ENCODE measurements at regions not wholly inside any gene's neighbourhood (a gene's known extent, or its start where the extent isn't known, plus 50 kb on each side); places are given as distances from the start of the nearest gene placed in this dataset.

DNA sequence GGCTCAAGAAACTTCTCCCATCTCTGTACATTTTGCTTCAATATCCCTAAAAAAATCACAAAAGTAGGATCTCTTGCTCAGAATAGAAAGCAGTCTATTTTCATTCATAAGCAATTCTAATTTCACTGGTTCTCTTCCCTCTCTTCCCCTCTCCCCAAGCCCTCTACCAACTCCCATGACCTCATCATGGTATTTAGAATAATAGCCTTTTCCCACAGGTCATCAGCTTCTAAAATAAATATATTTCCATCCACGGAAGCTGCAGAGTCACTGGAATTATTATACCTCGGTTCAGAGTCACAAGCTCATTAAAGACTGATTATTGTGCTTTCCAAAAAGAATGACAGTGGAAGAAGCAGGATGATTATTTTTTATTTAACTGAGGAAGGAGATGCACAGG lies 84.2 kb upstream of the ADRA1B start:
- Histone ChIP-seq H3K4me1 (no peaks in the 10 kb centered on the region), H3K27me3 (no peaks in the 10 kb centered on the region), H3K27ac (no peak overlapping the region), H3K4me3 (no peak overlapping the region), H3K36me3 (no peaks in the 10 kb centered on the region), H3K9me3 (peaks cover 0 to 5% of the 10 kb centered on the region in 2 donors)
- DNase-seq (no peak), ATAC-seq (no peak)
- intact Hi-C loops (cut with DNase I): no loop called here
- TF ChIP-seq, protein P1, sequence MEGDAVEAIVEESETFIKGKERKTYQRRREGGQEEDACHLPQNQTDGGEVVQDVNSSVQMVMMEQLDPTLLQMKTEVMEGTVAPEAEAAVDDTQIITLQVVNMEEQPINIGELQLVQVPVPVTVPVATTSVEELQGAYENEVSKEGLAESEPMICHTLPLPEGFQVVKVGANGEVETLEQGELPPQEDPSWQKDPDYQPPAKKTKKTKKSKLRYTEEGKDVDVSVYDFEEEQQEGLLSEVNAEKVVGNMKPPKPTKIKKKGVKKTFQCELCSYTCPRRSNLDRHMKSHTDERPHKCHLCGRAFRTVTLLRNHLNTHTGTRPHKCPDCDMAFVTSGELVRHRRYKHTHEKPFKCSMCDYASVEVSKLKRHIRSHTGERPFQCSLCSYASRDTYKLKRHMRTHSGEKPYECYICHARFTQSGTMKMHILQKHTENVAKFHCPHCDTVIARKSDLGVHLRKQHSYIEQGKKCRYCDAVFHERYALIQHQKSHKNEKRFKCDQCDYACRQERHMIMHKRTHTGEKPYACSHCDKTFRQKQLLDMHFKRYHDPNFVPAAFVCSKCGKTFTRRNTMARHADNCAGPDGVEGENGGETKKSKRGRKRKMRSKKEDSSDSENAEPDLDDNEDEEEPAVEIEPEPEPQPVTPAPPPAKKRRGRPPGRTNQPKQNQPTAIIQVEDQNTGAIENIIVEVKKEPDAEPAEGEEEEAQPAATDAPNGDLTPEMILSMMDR (IDR thresholded peaks at IDR 0.05): no peak

DNA sequence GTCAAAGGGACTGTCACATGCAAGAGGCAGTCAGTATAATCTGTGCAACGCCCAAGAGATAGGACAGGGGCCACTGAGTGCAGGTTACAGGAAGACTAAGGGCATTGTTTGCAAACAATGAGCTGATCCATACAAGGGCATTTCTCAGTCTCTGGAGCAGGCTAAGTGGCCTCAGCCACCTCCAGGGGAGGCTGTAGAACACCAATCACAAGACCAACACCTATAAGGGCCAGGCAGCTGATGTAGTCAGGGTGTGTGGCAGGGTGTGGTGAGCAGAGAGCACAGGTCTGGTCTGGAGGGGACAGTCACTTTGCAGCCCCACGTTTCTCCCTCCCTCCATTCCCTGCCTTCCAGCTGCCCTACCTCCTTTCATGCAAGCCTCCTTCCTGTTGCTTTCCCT lies 83.2 kb upstream of the ADRA1B start:
- no peak for ATAC-seq
- Histone ChIP-seq H3K4me3 (no peak overlapping the region), H3K36me3 (no peaks in the 10 kb centered on the region), H3K4me1 (no peaks in the 10 kb centered on the region), H3K9me3 (peaks cover 0 to 5% of the 10 kb centered on the region in 2 donors), H3K27ac (no peak overlapping the region), H3K27me3 (no peaks in the 10 kb centered on the region)
- intact Hi-C loops (cut with DNase I): no loop called here
- no peak for DNase-seq
- TF ChIP-seq, protein P1 (IDR thresholded peaks at IDR 0.05): no peak

DNA sequence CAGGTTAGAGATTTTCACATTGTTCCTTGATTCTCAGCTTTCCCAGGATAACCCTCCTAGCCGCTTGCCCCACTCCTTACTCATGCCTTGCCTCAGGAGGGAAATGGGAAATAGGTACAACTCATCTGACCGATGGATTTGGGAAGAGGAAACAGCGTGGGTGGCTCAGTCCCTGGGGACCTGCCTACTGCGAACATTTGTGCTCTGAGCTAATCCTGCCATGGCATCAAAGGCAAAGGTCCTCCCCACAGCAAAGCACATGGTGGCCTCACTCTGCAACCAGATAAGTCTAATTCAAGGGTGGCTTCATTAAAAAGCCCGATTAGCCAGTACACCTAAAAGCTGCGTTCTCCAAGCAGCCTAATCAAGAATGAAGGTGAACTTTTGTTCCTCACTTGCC lies 82.4 kb upstream of the ADRA1B start:
- TF ChIP-seq, protein P1 (IDR thresholded peaks at IDR 0.05): no peak
- no peak overlapping the region for H3K27ac ChIP-seq
- no peaks in the 10 kb centered on the region for H3K4me1 ChIP-seq
- H3K4me3 ChIP-seq: no peak overlapping the region
- DNase-seq: no peak
- peaks cover 0 to 5% of the 10 kb centered on the region in 2 donors for H3K9me3 ChIP-seq
- no peaks in the 10 kb centered on the region for H3K36me3 ChIP-seq
- no peak for ATAC-seq
- intact Hi-C loops (cut with DNase I): no loop called here
- H3K27me3 ChIP-seq: no peaks in the 10 kb centered on the region

DNA sequence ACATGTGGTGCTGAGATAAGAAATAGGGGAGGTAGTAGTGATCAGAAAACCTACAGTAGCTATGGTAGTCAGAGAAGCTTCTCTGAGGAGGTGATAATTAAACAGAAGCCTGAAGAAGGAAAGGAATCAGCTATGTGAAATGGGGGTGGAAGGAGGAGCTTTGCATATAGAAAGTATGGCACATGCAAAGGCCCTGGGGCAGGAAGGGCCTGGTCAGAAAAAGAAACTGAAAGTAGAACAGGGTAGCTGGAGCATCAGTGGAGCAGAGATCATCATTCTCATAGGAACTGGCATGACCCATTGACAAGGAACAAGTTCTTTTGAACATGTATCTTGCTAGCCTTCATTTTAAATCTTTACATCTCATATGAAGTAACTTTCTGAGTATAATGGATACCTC lies 80.7 kb upstream of the ADRA1B start:
- no peaks in the 10 kb centered on the region for H3K27me3 ChIP-seq
- no peak overlapping the region for H3K27ac ChIP-seq
- TF ChIP-seq, protein P1 (IDR thresholded peaks at IDR 0.05): no peak
- peaks cover 0 to 5% of the 10 kb centered on the region in 2 donors for H3K9me3 ChIP-seq
- DNase-seq: no peak
- H3K4me1 ChIP-seq: no peaks in the 10 kb centered on the region
- no peak overlapping the region for H3K4me3 ChIP-seq
- no peaks in the 10 kb centered on the region for H3K36me3 ChIP-seq
- intact Hi-C loops (cut with DNase I): no loop called here
- no peak for ATAC-seq

DNA sequence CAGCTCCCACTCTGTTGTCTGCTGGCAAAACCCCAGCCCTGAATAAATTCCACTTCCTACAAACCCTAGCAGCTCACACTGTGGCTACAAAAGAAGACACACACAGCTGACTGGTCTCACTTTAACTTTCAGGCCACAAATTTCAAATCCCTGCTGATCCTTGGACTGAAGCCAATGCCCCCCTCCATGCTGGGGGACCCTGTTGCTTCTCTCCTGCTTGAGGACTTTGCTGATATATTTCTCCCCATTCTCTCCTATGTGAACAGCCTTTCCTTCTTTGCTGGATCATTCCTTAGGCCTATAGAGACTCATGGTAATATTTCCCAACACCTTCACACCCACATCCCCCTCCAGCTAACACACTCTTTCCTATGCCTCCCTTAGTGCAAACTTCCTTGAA lies 79.6 kb upstream of the ADRA1B start:
- Histone ChIP-seq H3K4me1 (no peaks in the 10 kb centered on the region), H3K27me3 (no peaks in the 10 kb centered on the region), H3K27ac (no peak overlapping the region), H3K4me3 (no peak overlapping the region), H3K36me3 (no peaks in the 10 kb centered on the region), H3K9me3 (peaks cover 0 to 5% of the 10 kb centered on the region in 2 donors)
- intact Hi-C loops (cut with DNase I): no loop called here
- DNase-seq: no peak
- TF ChIP-seq, protein P1 (IDR thresholded peaks at IDR 0.05): no peak
- no peak for ATAC-seq
